HG02852 (cell line): ENCODE measurements at regions not wholly inside any gene's neighbourhood (a gene's known extent, or its start where the extent isn't known, plus 50 kb on each side); places are given as distances from the start of the nearest gene placed in this dataset.

Experiments used
- ATAC-seq: cut with Tn5 transposase; IDR thresholded peaks from one replicate; pipeline ENCODE4 v1.9.1; 2021; ENCODE audit warnings: mild to moderate bottlenecking, moderate library complexity; ENCODE audit not compliant: unreplicated experiment

- no peak for ATAC-seq
Observed at GRCh38 chr19:28403690-28404089, 809.3 kb downstream of the UQCRFS1 start.

GRCh38 chr19:28402701-28403290, 810.2 kb downstream of the UQCRFS1 start:
- no peak for ATAC-seq

GRCh38 chr19:28401739-28402424, 811.1 kb downstream of the UQCRFS1 start:
- ATAC-seq, result no peak

- ATAC-seq, result no peak
Observed at GRCh38 chr19:28400953-28401671, 811.8 kb downstream of the UQCRFS1 start.

GRCh38 chr19:28399187-28399586, 813.8 kb downstream of the UQCRFS1 start:
- ATAC-seq, result no peak

- ATAC-seq, result no peak
Observed at GRCh38 chr19:28397800-28398199, 815.2 kb downstream of the UQCRFS1 start.

GRCh38 chr19:28397306-28397705, 815.6 kb downstream of the UQCRFS1 start:
- ATAC-seq, result no peak

GRCh38 chr19:28396287-28396831, 816.6 kb downstream of the UQCRFS1 start:
- ATAC-seq, result no peak

- ATAC-seq, result no peak
Observed at GRCh38 chr19:28394725-28395124, 818.2 kb downstream of the UQCRFS1 start.

- ATAC-seq, result no peak
Observed at GRCh38 chr19:28393574-28394336, 819.2 kb downstream of the UQCRFS1 start.

- ATAC-seq, result no peak
Observed at GRCh38 chr19:28388988-28389387, 824.0 kb downstream of the UQCRFS1 start.

- ATAC-seq, result no peak
Observed at GRCh38 chr19:28387507-28387906, 825.4 kb downstream of the UQCRFS1 start.

GRCh38 chr19:28386470-28386869, 826.5 kb downstream of the UQCRFS1 start:
- ATAC-seq, result no peak

GRCh38 chr19:28386066-28386465, 826.9 kb downstream of the UQCRFS1 start:
- no peak for ATAC-seq

- no peak for ATAC-seq
Observed at GRCh38 chr19:28377077-28377476, 835.9 kb downstream of the UQCRFS1 start.

- ATAC-seq, result no peak
Observed at GRCh38 chr19:28374971-28375370, 838.0 kb downstream of the UQCRFS1 start.

GRCh38 chr19:28372576-28373247, 840.2 kb downstream of the UQCRFS1 start:
- no peak for ATAC-seq

GRCh38 chr19:28367146-28367545, 845.8 kb downstream of the UQCRFS1 start:
- ATAC-seq, result no peak

- no peak for ATAC-seq
Observed at GRCh38 chr19:28363254-28363653, 849.7 kb downstream of the UQCRFS1 start.
